ENCODE measurements at regions not wholly inside any gene's neighbourhood (a gene's known extent, or its start where the extent isn't known, plus 50 kb on each side); places are given as distances from the start of the nearest gene placed in this dataset.

GRCh38 chr6:15999201-15999600, 129.7 kb upstream of the MYLIP start:
- no peaks in the 10 kb centered on the region for H3K36me3 ChIP-seq (ENCODE audit: control insufficient read depth, insufficient read depth, low read length)
- no peaks in the 10 kb centered on the region for H3K27me3 ChIP-seq (replicated peaks; ENCODE audit: control insufficient read depth, insufficient read depth, low read length)
- TF ChIP-seq CTCF (IDR thresholded peaks at IDR 0.05; ENCODE audit: insufficient read depth, low read length, poor library complexity, severe bottlenecking), result no peak
- no peak overlapping the region for H3K4me3 ChIP-seq (replicated peaks; ENCODE audit: low read depth, low read length)
- DNase-seq (ENCODE audit: extremely low read depth, insufficient read length), result no peak

GRCh38 chr6:15997586-15998388, 131.1 kb upstream of the MYLIP start:
- no peak for TF ChIP-seq CTCF (IDR thresholded peaks at IDR 0.05; ENCODE audit: insufficient read depth, low read length, poor library complexity, severe bottlenecking)
- H3K36me3 ChIP-seq (ENCODE audit: control insufficient read depth, insufficient read depth, low read length), result no peaks in the 10 kb centered on the region
- no peak overlapping the region for H3K4me3 ChIP-seq (replicated peaks; ENCODE audit: low read depth, low read length)
- H3K27me3 ChIP-seq (replicated peaks; ENCODE audit: control insufficient read depth, insufficient read depth, low read length), result no peaks in the 10 kb centered on the region
- DNase-seq (ENCODE audit: extremely low read depth, insufficient read length), result no peak

- TF ChIP-seq CTCF (IDR thresholded peaks at IDR 0.05; ENCODE audit: insufficient read depth, low read length, poor library complexity, severe bottlenecking), result no peak
- H3K27me3 ChIP-seq (replicated peaks; ENCODE audit: control insufficient read depth, insufficient read depth, low read length), result no peaks in the 10 kb centered on the region
- no peak overlapping the region for H3K4me3 ChIP-seq (replicated peaks; ENCODE audit: low read depth, low read length)
- DNase-seq (ENCODE audit: extremely low read depth, insufficient read length), result no peak
- no peaks in the 10 kb centered on the region for H3K36me3 ChIP-seq (ENCODE audit: control insufficient read depth, insufficient read depth, low read length)
Observed at GRCh38 chr6:15996030-15996429, 132.9 kb upstream of the MYLIP start.

GRCh38 chr6:15995493-15995892, 133.4 kb upstream of the MYLIP start:
- no peaks in the 10 kb centered on the region for H3K27me3 ChIP-seq (replicated peaks; ENCODE audit: control insufficient read depth, insufficient read depth, low read length)
- no peak for DNase-seq (ENCODE audit: extremely low read depth, insufficient read length)
- no peak overlapping the region for H3K4me3 ChIP-seq (replicated peaks; ENCODE audit: low read depth, low read length)
- no peak for TF ChIP-seq CTCF (IDR thresholded peaks at IDR 0.05; ENCODE audit: insufficient read depth, low read length, poor library complexity, severe bottlenecking)
- no peaks in the 10 kb centered on the region for H3K36me3 ChIP-seq (ENCODE audit: control insufficient read depth, insufficient read depth, low read length)

GRCh38 chr6:15994814-15995459, 133.9 kb upstream of the MYLIP start:
- no peak for TF ChIP-seq CTCF (IDR thresholded peaks at IDR 0.05; ENCODE audit: insufficient read depth, low read length, poor library complexity, severe bottlenecking)
- no peak overlapping the region for H3K4me3 ChIP-seq (replicated peaks; ENCODE audit: low read depth, low read length)
- no peak for DNase-seq (ENCODE audit: extremely low read depth, insufficient read length)
- H3K27me3 ChIP-seq (replicated peaks; ENCODE audit: control insufficient read depth, insufficient read depth, low read length), result no peaks in the 10 kb centered on the region
- H3K36me3 ChIP-seq (ENCODE audit: control insufficient read depth, insufficient read depth, low read length), result no peaks in the 10 kb centered on the region
